ENCODE measurements at regions not wholly inside any gene's neighbourhood (a gene's known extent, or its start where the extent isn't known, plus 50 kb on each side); places are given as distances from the start of the nearest gene placed in this dataset.

- Mint-ChIP-seq H3K4me1 (ENCODE audit: low read depth) (no peaks in the 10 kb centered on the region), H3K27me3 (ENCODE audit: low read depth) (peaks cover 4% of the 10 kb centered on the region), H3K27ac (ENCODE audit: unreplicated experiment) (no peak overlapping the region), H3K4me3 (ENCODE audit: unreplicated experiment) (no peak overlapping the region), H3K36me3 (ENCODE audit: low read depth) (no peaks in the 10 kb centered on the region), H3K9me3 (ENCODE audit: low read depth) (no peaks in the 10 kb centered on the region)
- no peak for DNase-seq (ENCODE audit: low spot score)
- TF ChIP-seq, protein P1, sequence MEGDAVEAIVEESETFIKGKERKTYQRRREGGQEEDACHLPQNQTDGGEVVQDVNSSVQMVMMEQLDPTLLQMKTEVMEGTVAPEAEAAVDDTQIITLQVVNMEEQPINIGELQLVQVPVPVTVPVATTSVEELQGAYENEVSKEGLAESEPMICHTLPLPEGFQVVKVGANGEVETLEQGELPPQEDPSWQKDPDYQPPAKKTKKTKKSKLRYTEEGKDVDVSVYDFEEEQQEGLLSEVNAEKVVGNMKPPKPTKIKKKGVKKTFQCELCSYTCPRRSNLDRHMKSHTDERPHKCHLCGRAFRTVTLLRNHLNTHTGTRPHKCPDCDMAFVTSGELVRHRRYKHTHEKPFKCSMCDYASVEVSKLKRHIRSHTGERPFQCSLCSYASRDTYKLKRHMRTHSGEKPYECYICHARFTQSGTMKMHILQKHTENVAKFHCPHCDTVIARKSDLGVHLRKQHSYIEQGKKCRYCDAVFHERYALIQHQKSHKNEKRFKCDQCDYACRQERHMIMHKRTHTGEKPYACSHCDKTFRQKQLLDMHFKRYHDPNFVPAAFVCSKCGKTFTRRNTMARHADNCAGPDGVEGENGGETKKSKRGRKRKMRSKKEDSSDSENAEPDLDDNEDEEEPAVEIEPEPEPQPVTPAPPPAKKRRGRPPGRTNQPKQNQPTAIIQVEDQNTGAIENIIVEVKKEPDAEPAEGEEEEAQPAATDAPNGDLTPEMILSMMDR (IDR thresholded peaks at IDR 0.05) = no peak
Measured at GRCh38 chr11:37040921-37041320, 442.9 kb upstream of the RAG2 start.

DNA sequence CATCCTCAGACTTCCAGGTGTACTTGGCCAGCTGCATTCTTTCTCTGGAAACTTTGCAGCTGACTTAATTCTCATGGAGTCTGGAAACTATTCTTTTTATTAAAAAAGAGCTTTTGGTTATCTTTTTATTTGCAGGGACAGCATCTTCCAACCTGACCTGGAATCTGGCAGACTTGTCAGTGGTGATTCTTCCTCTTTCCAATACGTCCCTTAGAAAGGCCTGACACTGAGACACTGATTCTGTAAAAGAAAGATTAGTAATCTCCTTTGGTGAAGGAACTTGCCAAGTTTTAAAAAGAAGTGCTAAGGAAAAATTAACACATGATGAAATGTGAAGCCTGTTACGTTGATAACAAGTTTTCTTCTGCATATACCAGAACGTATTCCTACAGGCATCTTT, 440.9 kb upstream of the RAG2 start:
- Mint-ChIP-seq H3K4me3 (ENCODE audit: unreplicated experiment) (no peak overlapping the region), H3K36me3 (ENCODE audit: low read depth) (no peaks in the 10 kb centered on the region), H3K4me1 (ENCODE audit: low read depth) (no peaks in the 10 kb centered on the region), H3K27me3 (ENCODE audit: low read depth) (peaks cover 4% of the 10 kb centered on the region), H3K27ac (ENCODE audit: unreplicated experiment) (no peak overlapping the region), H3K9me3 (ENCODE audit: low read depth) (no peaks in the 10 kb centered on the region)
- TF ChIP-seq, protein P1 (IDR thresholded peaks at IDR 0.05) = no peak
- DNase-seq (ENCODE audit: low spot score) = no peak

DNA sequence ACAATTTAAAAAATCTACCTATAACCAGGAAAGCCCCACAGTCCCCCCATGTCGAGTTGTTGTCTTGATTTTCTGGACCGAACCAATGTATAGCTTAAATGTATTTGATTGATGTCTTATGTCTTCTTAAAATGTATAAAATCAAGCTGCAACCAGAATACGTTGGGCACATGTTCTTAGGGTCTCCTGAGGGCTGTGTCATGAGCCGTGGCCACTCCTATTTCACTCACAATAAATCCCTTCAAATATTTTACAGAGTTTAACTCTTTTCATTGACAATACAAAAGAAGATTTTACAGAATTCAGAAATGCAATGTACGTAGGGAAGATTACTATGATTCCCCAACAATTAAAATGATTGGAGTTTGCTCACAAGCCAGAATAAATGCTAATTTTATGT, 428.7 kb upstream of the RAG2 start:
- Mint-ChIP-seq H3K27me3 (ENCODE audit: low read depth) (peaks cover 3% of the 10 kb centered on the region), H3K9me3 (ENCODE audit: low read depth) (peaks cover 18% of the 10 kb centered on the region), H3K4me3 (ENCODE audit: unreplicated experiment) (no peak overlapping the region), H3K4me1 (ENCODE audit: low read depth) (no peaks in the 10 kb centered on the region), H3K27ac (ENCODE audit: unreplicated experiment) (no peak overlapping the region), H3K36me3 (ENCODE audit: low read depth) (no peaks in the 10 kb centered on the region)
- TF ChIP-seq, protein P1 (IDR thresholded peaks at IDR 0.05) = no peak
- no peak for DNase-seq (ENCODE audit: low spot score)

GRCh38 chr11:37026326-37026725, 428.3 kb upstream of the RAG2 start:
- Mint-ChIP-seq H3K4me1 (ENCODE audit: low read depth) (no peaks in the 10 kb centered on the region), H3K27ac (ENCODE audit: unreplicated experiment) (no peak overlapping the region), H3K27me3 (ENCODE audit: low read depth) (peaks cover 3% of the 10 kb centered on the region), H3K36me3 (ENCODE audit: low read depth) (no peaks in the 10 kb centered on the region), H3K9me3 (ENCODE audit: low read depth) (peaks cover 14% of the 10 kb centered on the region), H3K4me3 (ENCODE audit: unreplicated experiment) (no peak overlapping the region)
- TF ChIP-seq, protein P1 (IDR thresholded peaks at IDR 0.05) = no peak
- DNase-seq (ENCODE audit: low spot score) = no peak

DNA sequence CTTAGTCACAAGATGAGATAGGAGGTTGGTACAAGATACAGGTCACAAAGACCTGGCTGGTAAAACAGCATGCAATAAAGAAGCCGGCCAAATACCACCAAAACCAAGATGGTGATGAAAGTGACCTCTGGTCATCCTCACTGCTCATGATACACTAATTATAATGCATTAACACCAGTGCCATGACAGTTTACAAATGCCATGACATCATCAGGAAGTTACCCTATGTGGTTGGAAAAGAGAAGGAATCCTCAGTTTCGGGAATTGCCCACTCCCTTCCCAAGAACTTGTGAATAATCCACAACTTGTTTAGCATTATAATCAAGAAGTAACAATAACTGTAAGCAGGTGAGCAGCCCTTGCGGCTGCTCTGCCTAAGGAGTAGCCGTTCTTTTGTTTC, 408.5 kb upstream of the RAG2 start:
- Mint-ChIP-seq H3K27ac (ENCODE audit: unreplicated experiment) (no peak overlapping the region), H3K4me1 (ENCODE audit: low read depth) (no peaks in the 10 kb centered on the region), H3K27me3 (ENCODE audit: low read depth) (peaks cover 4% of the 10 kb centered on the region), H3K36me3 (ENCODE audit: low read depth) (no peaks in the 10 kb centered on the region), H3K4me3 (ENCODE audit: unreplicated experiment) (no peak overlapping the region), H3K9me3 (ENCODE audit: low read depth) (no peaks in the 10 kb centered on the region)
- no peak for DNase-seq (ENCODE audit: low spot score)
- TF ChIP-seq, protein P1 (IDR thresholded peaks at IDR 0.05) = no peak

Data from chondrocyte (in vitro differentiated cells).